A549 (cell line): ENCODE measurements at regions not wholly inside any gene's neighbourhood (a gene's known extent, or its start where the extent isn't known, plus 50 kb on each side); places are given as distances from the start of the nearest gene placed in this dataset.

Experiments used
- ATAC-seq, 2 experiments: fragments of 200-7000 bp in 1 of 2; fragments of >200 bp in 1 of 2; cut with Nextera tagmentation in 1 of 2; cut with Tn5 transposase in 1 of 2; 3 replicates each; pipeline versions ENCODE4 v1.8.0 to v1.9.1; 2018 to 2020; ENCODE audit warnings: mild to moderate bottlenecking in 1 of 2, moderate library complexity in 1 of 2
- CTCF ChIA-PET: fragments of 300-600 bp; sonication (Branson Sonifier 250); formaldehyde crosslinking; extraction: SDS; loops from one replicate; lab custom pipeline; 2021; ENCODE audit warnings: antibody characterized with exemption, inconsistent platforms; lab: Yijun Ruan, JAX
- POLR2A ChIA-PET: fragments of 350-600 bp; formaldehyde crosslinking; extraction: SDS; loops from one replicate; lab custom pipeline; 2021; ENCODE audit warnings: antibody characterized with exemption, inconsistent platforms; lab: Yijun Ruan, JAX
- DNase-seq, 2 experiments: peaks; one replicate each; pipeline versions ENCODE4 v3.0.0 to v3.0.0-alpha.2; 2011 to 2016; ENCODE audit warnings: low read depth in 1 of 2, low spot score in 1 of 2
- FAIRE-seq: peaks from 2 replicates; lab custom pipeline; 2011; peaks lifted over from hg19 to GRCh38; lab: Jason Lieb, UNC
- H3K27ac ChIP-seq, 2 experiments: fragments of >200 bp; sonication (Bioruptor Twin); formaldehyde crosslinking; 3 replicates each; pipeline ENCODE4 v1.5.1; 2016 to 2017
- H3K4me1 ChIP-seq: fragments of >200 bp; sonication (Bioruptor Twin); formaldehyde crosslinking; 3 replicates; pipeline ENCODE4 v1.6.1; 2016
- H3K4me2 ChIP-seq: fragments of >200 bp; sonication (Bioruptor Twin); formaldehyde crosslinking; 3 replicates; pipeline ENCODE4 v1.6.1; 2016
- H3K4me3 ChIP-seq: fragments of >200 bp; sonication (Bioruptor Twin); formaldehyde crosslinking; 3 replicates; pipeline ENCODE4 v1.5.1; 2016
- H3K9me3 ChIP-seq: fragments of >200 bp; sonication (Bioruptor Twin); formaldehyde crosslinking; 3 replicates; pipeline ENCODE4 v1.6.1; 2016
- CBX2 ChIP-seq: fragments of 200-600 bp; sonication (generic); IDR thresholded peaks from 2 replicates; pipeline ENCODE4 v1.6.1; 2016; ENCODE audit warnings: low read depth, mild to moderate bottlenecking, borderline replicate concordance
- CEBPB ChIP-seq, 2 experiments: fragments of >200 bp in 1 of 2; sonication (Bioruptor Twin) in 1 of 2; formaldehyde crosslinking in 1 of 2; IDR thresholded peaks; 2 replicates each; pipeline ENCODE4 v1.6.1; 2012 to 2016
- EHF ChIP-seq: fragments of 250-450 bp; sonication (Bioruptor Pico); IDR thresholded peaks from 2 replicates; pipeline ENCODE4 v1.5.0; 2020; ENCODE audit warnings: mild to moderate bottlenecking
- EP300 ChIP-seq, 2 experiments: fragments of >200 bp; sonication (Bioruptor Twin); formaldehyde crosslinking; IDR thresholded peaks; 2 replicates in 1 of 2; 3 replicates in 1 of 2; pipeline ENCODE4 v1.6.1; 2016 to 2017
- HOXB5 ChIP-seq: fragments of 250-450 bp; sonication (Bioruptor Pico); IDR thresholded peaks from 2 replicates; pipeline ENCODE4 v1.5.0; 2020; ENCODE audit warnings: mild to moderate bottlenecking, moderate library complexity
- JUN ChIP-seq, 2 experiments: fragments of >200 bp; sonication (Bioruptor Twin); formaldehyde crosslinking; IDR thresholded peaks; 2 replicates in 1 of 2; 3 replicates in 1 of 2; pipeline ENCODE4 v1.6.1; 2016 to 2017
- MYC ChIP-seq: IDR thresholded peaks from 2 replicates; pipeline ENCODE4 v1.6.1; 2012; ENCODE audit warnings: mild to moderate bottlenecking, inconsistent platforms, low read length, improper control_type of control experiment, borderline replicate concordance
- POLR2A ChIP-seq: IDR thresholded peaks from 2 replicates; pipeline ENCODE4 v1.6.1; 2012; ENCODE audit warnings: mild to moderate bottlenecking, low read length
- WGBS: methylation state at CpG from one replicate; pipeline ENCODE4 v1.1.6; 2017; ENCODE audit errors: missing lambda C conversion rate; 5-methylcytosine and 5-hydroxymethylcytosine counted together
- TF ChIP-seq, protein P1 (sequence below): fragments of >200 bp; sonication (Bioruptor Twin); formaldehyde crosslinking; IDR thresholded peaks from 3 replicates; pipeline ENCODE4 v1.5.1; 2016
- TF ChIP-seq, protein P2 (sequence below): fragments of 200-600 bp; sonication (generic); IDR thresholded peaks from 2 replicates; pipeline ENCODE4 v1.6.1; 2016; ENCODE audit warnings: antibody characterized with exemption, mild to moderate bottlenecking, moderate library complexity
- TF ChIP-seq, protein P3 (sequence below): fragments of >200 bp; sonication (Bioruptor Twin); formaldehyde crosslinking; IDR thresholded peaks from 3 replicates; pipeline ENCODE4 v1.6.1; 2016
- TF ChIP-seq, protein P4 (sequence below): IDR thresholded peaks from 2 replicates; pipeline ENCODE4 v1.6.1; 2012

DNA sequence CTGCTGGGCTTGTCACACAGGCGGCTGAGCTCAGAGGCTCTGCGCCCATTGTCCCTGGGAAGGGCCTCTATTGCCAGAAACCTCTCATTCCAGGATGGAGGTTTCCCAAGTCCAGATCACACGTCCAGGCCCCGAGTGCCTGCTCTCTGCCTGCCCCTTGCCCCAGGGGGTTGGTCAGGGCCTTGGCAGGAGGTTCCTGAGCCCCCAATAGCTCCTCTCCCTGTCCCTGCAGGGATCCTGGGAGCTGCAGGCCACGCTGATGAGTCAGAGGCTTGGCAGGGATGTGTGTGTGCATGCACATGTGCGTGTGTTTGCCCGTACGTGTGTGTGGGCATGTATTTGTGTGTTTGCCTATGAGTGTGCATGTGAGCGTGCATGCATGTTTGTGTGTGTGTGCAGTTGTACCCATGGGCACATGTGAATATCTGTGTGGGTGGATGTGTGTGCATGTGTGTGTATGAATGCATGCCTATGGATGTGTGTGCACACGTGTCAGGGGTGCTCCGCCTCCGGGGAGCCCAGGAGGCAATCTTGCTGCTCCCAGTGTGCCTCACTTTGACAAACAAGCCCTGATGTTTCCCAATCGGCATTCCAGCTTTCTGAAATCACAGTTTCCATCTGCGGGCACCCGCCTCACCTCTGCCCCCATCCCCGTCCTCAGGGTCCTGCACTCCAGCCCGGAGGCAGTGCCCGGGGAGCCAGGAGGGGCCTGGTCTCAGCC lies 98.4 kb upstream of the GSE1 start (continued):
- TF ChIP-seq, protein P1, sequence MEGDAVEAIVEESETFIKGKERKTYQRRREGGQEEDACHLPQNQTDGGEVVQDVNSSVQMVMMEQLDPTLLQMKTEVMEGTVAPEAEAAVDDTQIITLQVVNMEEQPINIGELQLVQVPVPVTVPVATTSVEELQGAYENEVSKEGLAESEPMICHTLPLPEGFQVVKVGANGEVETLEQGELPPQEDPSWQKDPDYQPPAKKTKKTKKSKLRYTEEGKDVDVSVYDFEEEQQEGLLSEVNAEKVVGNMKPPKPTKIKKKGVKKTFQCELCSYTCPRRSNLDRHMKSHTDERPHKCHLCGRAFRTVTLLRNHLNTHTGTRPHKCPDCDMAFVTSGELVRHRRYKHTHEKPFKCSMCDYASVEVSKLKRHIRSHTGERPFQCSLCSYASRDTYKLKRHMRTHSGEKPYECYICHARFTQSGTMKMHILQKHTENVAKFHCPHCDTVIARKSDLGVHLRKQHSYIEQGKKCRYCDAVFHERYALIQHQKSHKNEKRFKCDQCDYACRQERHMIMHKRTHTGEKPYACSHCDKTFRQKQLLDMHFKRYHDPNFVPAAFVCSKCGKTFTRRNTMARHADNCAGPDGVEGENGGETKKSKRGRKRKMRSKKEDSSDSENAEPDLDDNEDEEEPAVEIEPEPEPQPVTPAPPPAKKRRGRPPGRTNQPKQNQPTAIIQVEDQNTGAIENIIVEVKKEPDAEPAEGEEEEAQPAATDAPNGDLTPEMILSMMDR, result no peak
- peak; percentile 95 to 98 for TF ChIP-seq CEBPB (IDR thresholded peaks at IDR 0.05)
- 0 out of 2 replicates have a peak, but pooled peaks have one; percentile 14 for TF ChIP-seq POLR2A
- TF ChIP-seq, protein P2, sequence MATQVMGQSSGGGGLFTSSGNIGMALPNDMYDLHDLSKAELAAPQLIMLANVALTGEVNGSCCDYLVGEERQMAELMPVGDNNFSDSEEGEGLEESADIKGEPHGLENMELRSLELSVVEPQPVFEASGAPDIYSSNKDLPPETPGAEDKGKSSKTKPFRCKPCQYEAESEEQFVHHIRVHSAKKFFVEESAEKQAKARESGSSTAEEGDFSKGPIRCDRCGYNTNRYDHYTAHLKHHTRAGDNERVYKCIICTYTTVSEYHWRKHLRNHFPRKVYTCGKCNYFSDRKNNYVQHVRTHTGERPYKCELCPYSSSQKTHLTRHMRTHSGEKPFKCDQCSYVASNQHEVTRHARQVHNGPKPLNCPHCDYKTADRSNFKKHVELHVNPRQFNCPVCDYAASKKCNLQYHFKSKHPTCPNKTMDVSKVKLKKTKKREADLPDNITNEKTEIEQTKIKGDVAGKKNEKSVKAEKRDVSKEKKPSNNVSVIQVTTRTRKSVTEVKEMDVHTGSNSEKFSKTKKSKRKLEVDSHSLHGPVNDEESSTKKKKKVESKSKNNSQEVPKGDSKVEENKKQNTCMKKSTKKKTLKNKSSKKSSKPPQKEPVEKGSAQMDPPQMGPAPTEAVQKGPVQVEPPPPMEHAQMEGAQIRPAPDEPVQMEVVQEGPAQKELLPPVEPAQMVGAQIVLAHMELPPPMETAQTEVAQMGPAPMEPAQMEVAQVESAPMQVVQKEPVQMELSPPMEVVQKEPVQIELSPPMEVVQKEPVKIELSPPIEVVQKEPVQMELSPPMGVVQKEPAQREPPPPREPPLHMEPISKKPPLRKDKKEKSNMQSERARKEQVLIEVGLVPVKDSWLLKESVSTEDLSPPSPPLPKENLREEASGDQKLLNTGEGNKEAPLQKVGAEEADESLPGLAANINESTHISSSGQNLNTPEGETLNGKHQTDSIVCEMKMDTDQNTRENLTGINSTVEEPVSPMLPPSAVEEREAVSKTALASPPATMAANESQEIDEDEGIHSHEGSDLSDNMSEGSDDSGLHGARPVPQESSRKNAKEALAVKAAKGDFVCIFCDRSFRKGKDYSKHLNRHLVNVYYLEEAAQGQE, result no peak
- TF ChIP-seq, protein P3, sequence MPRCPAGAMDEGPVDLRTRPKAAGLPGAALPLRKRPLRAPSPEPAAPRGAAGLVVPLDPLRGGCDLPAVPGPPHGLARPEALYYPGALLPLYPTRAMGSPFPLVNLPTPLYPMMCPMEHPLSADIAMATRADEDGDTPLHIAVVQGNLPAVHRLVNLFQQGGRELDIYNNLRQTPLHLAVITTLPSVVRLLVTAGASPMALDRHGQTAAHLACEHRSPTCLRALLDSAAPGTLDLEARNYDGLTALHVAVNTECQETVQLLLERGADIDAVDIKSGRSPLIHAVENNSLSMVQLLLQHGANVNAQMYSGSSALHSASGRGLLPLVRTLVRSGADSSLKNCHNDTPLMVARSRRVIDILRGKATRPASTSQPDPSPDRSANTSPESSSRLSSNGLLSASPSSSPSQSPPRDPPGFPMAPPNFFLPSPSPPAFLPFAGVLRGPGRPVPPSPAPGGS, result peak; percentile 45; the same call in 1 of the 3 replicates

DNA sequence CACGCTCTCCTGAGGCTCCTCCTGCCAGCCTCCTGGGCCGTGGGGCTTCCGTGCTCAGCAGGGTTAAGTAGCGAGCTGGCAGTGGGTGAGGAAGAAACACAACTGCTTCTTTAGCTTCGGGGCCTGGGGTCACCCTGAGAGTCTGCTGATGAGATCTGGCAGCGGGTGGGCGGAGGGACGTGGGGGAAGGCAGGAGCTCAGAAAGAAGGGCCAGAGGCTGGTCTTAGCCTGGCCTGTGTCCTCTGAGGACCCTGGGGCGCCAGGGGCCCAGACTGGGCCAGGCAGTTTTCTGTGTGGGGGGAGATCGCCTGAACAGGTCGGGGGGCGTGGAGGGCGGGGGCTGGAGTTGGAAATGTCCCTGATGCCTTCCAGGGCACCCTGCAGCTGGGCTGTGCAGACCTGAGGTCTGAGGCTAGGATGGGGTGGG lies 97.8 kb upstream of the GSE1 start:
- H3K4me2 ChIP-seq, result peak overlapping the region; percentile 85
- peaks cover 36% of the 10 kb centered on the region for H3K4me1 ChIP-seq
- H3K9me3 ChIP-seq, result no peaks in the 10 kb centered on the region
- no peak for DNase-seq
- 23% methylated on average over 5 of the region's 13 CpGs for WGBS
- no peak for TF ChIP-seq EHF
- TF ChIP-seq CBX2, result no peak
- peak in 1 of 2 experiments; percentile 25; a peak in 2 of 5 replicates for TF ChIP-seq JUN (IDR thresholded peaks at IDR 0.05)
- TF ChIP-seq HOXB5, result 0 out of 2 replicates have a peak, but pooled peaks have one; percentile 6
- TF ChIP-seq MYC, result no peak
- peak in 1 of 2 experiments; percentile 9; a peak in 1 of 5 replicates for TF ChIP-seq EP300 (IDR thresholded peaks at IDR 0.05)
- TF ChIP-seq POLR2A, result peak; percentile 19
- TF ChIP-seq, all 56 proteins: peak for 4
- Histone ChIP-seq H3K4me3 (peak overlapping the region; percentile 24; the same call in 2 of the 3 replicates), H3K27ac (peak overlapping the region; percentile 95 to 97)
- FAIRE-seq (no peak), ATAC-seq (no peak)
- ChIA-PET POLR2A (interaction anchor here (0.7 to 2.5 kb wide), 8 partner anchors 8 to 99 kb away, joined by 3 to 28 read pairs (median 6); partner anchors contain the start of gene GSE1), CTCF (interaction anchor here (0.6 to 3.8 kb wide), 19 partner anchors 10 to 204 kb away, joined by 3 to 21 read pairs (median 5); no protein-coding TSS in a partner anchor)

DNA sequence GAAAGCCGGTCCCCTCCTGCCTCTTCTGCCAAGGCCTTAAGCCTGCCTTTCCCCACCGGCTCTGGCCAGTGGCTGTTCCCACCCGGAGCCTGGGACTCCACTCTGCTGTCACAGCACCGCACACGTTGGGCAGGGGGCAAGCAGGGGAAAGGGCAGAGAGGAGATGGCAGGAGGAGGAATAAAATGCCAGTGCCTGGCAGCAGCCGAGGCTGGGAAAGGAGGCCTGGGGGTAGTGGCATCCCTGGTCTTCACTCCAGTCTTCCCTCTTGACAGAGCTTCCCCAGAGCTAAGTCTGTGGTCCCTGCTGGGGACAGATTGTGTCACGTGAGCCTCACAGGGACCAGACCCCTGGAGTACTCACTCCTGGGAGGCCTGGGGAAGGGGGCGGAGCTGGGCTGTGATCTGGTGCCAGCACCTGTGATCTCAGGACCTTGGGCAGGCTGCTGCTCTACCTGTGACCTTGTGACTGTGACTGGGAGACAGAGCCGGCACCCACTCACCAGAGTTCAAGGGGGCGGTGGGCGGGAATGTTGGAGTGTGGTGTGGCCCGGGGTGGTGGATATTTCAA lies 97.2 kb upstream of the GSE1 start:
- ChIA-PET POLR2A (interaction anchor here (0.8 to 2.5 kb wide), 6 partner anchors 8 to 99 kb away, joined by 3 to 28 read pairs (median 8); partner anchors contain the start of gene GSE1), CTCF (interaction anchor here (1.0 to 3.8 kb wide), 15 partner anchors 10 to 95 kb away, joined by 4 to 21 read pairs (median 7); no protein-coding TSS in a partner anchor)
- FAIRE-seq, result no peak
- Histone ChIP-seq H3K27ac (peak overlapping the region; percentile 95 to 97), H3K9me3 (no peaks in the 10 kb centered on the region), H3K4me2 (peak overlapping the region; percentile 85), H3K4me3 (peak overlapping the region; percentile 24; the same call in 1 of the 3 replicates), H3K4me1 (peaks cover 36% of the 10 kb centered on the region)
- 55% methylated on average over 10 of the region's 12 CpGs for WGBS
- peak in 1 of 2 experiments; percentile 32; a peak in 1 of 5 replicates for TF ChIP-seq EP300 (IDR thresholded peaks at IDR 0.05)
- TF ChIP-seq, protein P4, sequence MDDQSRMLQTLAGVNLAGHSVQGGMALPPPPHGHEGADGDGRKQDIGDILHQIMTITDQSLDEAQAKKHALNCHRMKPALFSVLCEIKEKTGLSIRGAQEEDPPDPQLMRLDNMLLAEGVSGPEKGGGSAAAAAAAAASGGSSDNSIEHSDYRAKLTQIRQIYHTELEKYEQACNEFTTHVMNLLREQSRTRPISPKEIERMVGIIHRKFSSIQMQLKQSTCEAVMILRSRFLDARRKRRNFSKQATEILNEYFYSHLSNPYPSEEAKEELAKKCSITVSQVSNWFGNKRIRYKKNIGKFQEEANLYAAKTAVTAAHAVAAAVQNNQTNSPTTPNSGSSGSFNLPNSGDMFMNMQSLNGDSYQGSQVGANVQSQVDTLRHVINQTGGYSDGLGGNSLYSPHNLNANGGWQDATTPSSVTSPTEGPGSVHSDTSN, result no peak
- DNase-seq, result no peak
- ATAC-seq, result peak; percentile 4 to 5; a peak in 3 of 6 replicates
